HG02678 (cell line): ENCODE measurements at regions not wholly inside any gene's neighbourhood (a gene's known extent, or its start where the extent isn't known, plus 50 kb on each side); places are given as distances from the start of the nearest gene placed in this dataset.
A peak's percentile ranks its signal among the peaks of the same experiment; 100 is the strongest.
"Not testable (repeated sequence)": the region's sequence is repeated elsewhere in the genome, so short reads cannot be mapped to it uniquely, and the experiment has no call there.

ENCODE experiments used
- ATAC-seq: cut with Tn5 transposase; IDR thresholded peaks from one replicate; pipeline ENCODE4 v1.9.1; 2021; ENCODE audit warnings: mild to moderate bottlenecking, moderate library complexity; ENCODE audit not compliant: unreplicated experiment

DNA sequence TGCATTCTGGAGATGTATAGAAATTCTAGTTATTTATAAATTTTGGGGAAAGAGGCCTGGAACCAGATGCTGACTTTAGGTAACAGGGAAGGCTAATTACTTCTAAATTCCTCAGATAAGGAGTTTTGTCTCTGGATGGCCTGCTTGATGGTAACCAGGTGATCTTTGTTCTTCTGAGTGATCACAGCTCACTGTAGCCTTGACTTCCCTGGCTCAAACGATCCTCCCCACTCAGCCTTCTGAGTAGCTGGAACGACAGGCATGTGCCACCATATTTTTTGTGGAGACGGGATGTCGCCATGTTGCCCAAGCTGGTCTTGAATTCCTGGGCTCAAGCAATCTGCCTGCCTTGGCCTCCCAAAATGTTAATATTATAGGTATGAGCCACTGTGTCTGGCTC is 54.4 kb upstream of the MSH6 start:
- no peak for ATAC-seq

- ATAC-seq: no peak
Measured at GRCh38 chr2:47727956-47728355, 55.0 kb upstream of the MSH6 start.

DNA sequence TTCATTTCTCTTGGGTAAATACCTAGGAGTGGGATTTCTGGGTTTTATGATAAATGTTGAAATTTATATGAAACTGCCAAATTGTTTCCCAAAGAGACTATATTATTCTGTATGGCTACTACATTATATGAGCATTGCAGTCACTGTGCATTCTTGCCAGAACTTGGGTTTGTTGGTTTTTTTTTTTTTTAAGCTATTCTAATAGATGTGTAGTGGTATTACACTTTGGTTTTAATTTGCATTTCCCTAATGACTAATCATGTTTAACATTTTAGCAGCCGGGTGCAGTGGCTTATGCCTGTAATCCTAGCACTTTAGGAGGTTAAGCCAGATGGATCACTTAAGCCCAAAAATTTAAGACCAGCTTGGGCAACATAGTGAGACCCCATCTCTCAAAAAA is 56.0 kb upstream of the MSH6 start:
- not testable (repeated sequence) for ATAC-seq

DNA sequence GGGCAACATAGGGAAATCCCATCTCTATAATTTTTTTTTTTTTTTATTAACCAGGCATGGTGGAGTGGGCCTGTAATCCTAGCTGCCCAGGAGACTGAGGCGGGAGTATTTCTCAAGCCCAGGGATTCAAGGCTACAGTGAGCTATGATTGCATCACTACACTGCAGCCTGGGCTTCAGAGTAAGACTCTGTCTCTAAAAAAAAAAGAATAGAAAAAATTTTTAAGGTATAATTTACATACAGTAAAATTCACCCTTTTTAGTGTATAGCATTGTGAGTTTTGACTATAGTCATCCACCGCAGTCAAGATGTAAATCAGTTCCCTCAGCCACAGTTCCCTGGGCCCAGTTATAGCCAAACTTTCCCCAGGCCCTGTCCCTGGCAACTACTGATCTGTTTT is 57.1 kb upstream of the MSH6 start:
- ATAC-seq: peak; percentile 29

DNA sequence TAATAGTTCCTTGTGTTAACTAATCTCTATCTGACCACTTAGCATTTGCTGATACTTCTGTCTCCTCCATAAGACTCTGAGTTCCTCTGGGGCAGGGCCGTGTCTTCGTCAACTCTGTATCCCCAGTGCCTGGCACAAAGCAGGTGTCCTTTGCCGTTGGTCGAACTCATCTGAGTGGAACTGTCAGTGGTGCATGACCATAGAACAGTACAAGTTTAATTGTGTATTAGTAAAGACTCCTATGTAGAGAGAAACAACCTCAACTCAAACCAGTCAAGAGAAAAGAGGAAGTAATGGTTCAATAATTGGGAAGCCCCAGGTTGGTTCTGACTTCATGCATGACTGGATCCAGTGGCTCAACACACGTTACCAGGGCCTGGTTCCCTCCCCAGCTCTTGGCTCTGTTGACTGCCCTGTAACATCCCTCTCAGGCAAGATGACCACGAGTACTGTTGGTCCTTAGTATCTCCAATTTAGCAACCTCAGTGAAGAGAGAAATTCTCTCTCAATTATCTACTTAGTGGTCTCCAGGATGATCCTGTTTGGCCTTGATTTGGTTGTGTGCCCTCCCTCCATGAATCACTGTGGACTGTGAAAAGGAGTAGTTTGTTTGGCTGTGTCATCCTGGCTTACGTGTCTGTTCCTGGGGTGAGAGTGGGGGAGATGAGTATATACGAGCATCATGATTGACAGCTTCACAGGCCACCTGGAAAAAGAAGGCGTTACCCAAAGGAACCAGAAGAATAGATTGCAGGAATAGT is 58.5 kb upstream of the MSH6 start:
- ATAC-seq: peak; percentile 88

DNA sequence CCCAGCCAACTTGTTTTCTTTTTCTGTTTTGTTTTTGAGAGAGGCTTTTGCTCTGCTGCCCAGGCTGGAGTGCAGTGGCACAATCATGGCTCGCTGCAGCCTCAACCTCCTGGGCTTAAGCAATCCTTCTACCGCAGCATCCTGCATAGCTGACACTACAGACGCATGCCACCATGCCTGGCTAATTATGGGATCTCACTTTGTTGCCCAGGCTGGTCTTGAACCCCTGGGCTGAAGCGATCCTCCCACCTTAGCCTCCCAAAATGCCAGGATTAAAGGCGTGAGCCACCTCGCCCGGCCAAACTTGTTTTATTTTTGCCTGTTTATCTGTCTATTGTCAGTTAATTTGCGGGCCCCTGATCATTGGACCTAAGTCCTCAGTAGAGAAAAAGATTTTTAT is 61.6 kb upstream of the MSH6 start:
- ATAC-seq: no peak

DNA sequence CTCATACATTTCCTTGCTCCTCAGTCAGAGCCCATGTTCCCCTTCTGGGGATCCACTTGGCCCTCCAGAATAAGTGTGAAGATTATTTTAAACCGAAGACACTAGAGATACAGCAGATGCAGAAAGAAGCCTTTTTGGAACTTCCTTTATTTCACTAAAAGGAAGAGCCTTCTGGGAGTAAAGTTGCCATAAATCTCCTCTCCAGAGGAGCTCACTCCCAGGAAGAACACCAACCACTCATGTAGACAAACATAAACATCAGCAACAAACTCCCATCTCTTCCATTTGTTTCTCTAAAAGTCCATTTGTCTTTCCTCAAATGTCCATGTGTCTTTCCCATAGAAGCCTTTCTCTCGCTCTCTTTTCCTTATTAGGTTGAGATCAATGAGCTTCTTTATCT is 62.4 kb upstream of the MSH6 start:
- no peak for ATAC-seq

DNA sequence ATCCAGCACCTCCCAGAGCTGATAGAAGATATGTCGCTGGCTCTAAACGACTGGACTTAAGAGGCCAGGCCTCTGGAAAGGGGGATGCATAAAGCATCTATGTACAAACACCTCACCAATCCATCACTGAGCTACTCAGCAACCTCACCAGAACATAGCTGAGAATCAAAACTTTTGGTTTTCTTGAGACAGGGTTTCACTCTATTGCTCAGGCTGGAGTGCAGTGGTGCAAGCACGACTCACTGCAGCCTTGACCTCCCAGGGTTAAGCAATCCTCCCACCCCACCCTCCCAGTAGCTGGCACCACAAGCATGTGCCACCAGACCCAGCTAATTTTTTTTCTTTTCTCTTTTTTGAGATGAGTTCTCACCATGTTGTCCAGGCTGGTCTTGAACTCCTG is 62.9 kb upstream of the MSH6 start:
- no peak for ATAC-seq

GRCh38 chr2:47719099-47719498 is 63.8 kb upstream of the MSH6 start:
- peak; percentile 71 for ATAC-seq

- ATAC-seq: not testable (repeated sequence)
Measured at GRCh38 chr2:47716307-47716706, 66.6 kb upstream of the MSH6 start.

DNA sequence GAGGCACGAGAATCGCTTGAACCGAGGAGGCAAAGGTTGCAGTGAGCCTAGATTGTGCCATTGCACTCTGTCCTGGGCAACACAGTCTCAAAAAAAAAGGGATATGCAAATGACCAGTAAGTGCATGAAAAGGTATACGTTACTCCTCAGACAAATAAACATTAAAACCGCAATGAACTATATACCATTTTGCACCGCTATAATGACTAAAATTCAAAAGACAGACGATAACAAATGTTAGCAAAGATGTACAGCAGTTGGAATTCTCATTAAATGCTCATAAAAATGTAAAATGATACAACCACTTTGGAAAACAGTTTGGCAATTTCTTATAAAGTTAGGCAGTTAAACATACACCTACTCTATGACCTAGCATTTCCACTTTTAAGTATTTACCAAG is 67.4 kb upstream of the MSH6 start:
- no peak for ATAC-seq

- peak; percentile 82 for ATAC-seq
Measured at GRCh38 chr2:47708801-47709499, 74.0 kb upstream of the MSH6 start.

- no peak for ATAC-seq
Measured at GRCh38 chr2:47704287-47704686, 78.7 kb upstream of the MSH6 start.

DNA sequence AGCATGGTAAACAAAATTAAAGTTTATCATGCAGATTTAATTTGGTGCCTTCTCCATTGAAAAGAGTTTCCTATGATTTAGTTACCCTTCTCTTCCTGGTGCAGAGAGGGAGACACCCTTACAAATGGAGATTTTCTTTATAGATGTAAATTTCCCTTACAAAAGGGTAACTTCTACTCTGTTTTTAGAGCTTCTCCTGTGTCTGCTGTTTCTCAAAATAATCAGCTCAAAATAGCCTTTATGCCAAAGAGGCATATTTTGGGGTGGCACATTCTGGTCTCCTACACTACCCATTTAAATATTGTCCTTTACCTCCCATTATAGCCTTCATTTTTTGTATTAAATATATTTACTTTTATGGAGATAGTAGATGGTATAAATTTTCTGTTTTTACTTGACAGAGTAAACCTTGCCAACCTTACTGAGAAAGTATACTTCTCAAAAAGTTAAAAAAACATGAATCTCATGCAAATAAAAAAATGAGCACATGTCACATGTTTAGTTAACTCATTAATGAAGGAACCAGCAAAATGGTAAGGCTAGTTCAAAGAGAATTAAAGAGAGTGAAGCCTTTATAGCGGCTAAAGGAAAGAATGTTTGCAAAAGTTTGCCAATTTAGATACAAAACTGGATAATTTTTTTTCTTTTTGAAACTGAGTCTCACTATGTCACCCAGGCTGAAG is 83.3 kb upstream of the MSH6 start:
- ATAC-seq: no peak

- ATAC-seq: not testable (repeated sequence)
Measured at GRCh38 chr2:47698436-47698972, 84.4 kb upstream of the MSH6 start.

DNA sequence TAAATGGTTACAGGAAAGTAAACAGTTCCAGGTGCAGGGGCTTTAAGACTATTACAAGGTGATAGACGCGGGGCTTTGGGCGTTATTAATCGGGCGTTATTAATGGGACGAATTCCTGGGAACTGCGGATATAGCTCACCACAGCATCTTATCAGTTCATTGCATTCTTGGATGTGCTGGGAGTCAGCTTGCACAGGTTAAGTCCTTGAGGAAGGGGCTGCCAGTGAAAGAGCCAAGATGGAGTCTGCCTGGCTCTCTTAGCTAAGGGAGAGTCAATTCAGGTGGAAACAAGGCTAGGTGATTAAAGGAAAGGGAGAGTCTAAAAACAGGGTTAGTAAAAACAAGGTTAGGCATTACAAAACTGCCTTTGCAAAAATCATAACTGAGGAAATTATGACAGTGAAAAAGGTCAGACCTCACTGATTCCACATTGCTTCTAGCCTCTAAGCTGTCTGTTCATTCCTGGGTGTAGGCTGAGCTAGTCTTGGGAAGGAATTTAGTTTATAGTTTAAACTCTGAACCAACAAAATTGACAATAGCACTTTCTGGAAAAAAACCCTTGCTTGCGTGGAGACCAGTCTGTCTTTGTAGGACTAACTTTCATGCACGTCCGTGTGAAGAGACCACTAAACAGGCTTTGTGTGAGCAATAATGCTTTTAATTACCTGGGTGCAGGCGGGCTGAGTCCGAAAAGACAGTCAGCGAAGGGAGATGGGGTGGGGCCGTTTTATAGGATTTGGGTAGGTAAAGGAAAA is 85.1 kb upstream of the MSH6 start:
- not testable (repeated sequence) for ATAC-seq

DNA sequence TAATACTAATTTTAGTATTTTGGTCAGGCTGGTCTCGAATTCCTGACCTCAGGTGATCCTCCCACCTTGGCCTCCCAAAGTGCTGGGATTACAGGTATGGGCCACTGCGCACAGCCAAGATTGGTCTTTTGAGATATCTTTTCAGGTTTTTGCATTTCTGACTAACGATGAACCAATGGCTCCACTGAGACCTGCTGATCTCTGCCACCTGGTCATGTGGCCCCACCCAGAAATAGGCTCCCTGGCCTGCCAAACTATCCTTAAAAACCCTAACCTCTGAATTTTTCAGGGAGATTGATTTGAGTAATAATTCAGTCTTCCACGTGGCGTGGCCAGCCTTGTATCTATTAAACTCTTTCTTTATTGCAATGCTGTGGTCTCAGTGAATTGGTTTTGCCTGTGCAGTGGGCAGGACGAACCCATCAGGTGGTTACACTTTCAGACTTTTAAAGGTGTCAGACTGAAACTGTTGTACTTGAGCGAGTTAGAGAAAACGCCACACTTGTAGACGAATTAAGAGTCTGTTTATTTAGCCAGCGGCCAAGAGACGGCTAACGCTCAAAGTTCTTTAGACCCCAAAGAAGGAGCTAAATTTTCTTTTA is 85.8 kb upstream of the MSH6 start:
- ATAC-seq: peak; percentile 88

- ATAC-seq: no peak
Measured at GRCh38 chr2:47696478-47696831, 86.5 kb upstream of the MSH6 start.

DNA sequence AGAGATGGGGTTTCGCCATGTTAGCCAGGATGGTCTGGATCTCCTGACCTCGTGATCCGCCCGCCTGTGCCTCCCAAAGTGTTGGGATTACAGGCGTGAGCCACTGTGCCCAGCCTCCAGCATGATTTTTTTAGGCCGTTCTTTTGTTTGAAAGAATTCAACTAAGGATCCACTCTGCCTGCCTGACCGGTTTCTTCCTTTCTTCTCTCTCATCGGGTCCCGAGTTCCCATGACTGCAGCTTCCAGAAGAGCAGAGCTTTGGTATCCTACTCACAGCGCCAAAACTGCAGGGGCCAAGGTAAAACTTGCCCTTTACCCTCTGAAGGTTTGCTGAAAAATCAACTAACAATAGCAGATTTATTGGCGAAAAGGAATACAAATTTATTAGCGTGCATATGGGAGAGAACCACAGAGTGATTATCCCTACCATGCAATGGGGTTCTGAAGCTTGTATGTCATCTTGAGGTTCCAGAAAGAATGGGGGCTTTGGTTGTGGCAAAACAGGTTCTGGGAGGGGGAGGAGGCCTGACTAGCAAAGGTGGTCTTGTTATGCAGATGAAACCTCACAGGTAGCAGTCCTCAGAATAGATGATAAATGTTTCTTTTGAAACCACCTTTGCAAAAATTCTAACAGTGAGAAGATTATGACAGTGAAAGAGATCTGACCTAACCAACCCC is 87.0 kb upstream of the MSH6 start:
- ATAC-seq: no peak

DNA sequence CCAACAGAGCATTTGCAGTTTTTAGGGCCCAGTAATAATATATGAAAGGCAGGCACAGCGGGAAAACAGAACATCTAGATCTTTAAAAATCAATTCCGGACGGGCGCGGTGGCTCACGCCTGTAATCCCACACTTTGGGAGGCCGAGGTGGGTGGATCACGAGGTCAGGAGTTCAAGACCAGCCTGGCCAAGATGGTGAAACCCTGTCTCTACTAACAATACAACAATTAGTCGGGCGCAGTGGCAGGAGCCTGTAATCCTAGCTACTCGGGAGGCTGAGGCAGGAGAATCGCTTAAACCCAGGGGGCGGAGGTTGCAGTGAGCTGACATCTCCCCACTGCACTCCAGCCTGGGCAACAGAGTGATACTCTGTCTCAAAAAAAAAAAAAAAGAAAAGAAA is 88.5 kb upstream of the MSH6 start:
- not testable (repeated sequence) for ATAC-seq
